ENCODE measurements at regions not wholly inside any gene's neighbourhood (a gene's known extent, or its start where the extent isn't known, plus 50 kb on each side); places are given as distances from the start of the nearest gene placed in this dataset.
A peak's percentile ranks its signal among the peaks of the same experiment; 100 is the strongest.
"Not testable (repeated sequence)": the region's sequence is repeated elsewhere in the genome, so short reads cannot be mapped to it uniquely, and the experiment has no call there.

GRCh38 chr17:72189768-72190593 lies 69.2 kb downstream of the SOX9 start:
- no peak for TF ChIP-seq CTCF (IDR thresholded peaks at IDR 0.05)
- ATAC-seq (no peak), DNase-seq (no peak)
- Histone ChIP-seq H3K9me3 (no peaks in the 10 kb centered on the region), H3K27ac (no peak overlapping the region), H3K4me3 (no peak overlapping the region), H3K27me3 (no peaks in the 10 kb centered on the region), H3K4me1 (no peaks in the 10 kb centered on the region), H3K36me3 (no peaks in the 10 kb centered on the region)
- intact Hi-C loops (cut with DNase I), result no loop called here

GRCh38 chr17:72191356-72191755 lies 70.5 kb downstream of the SOX9 start:
- Histone ChIP-seq H3K27me3 (no peaks in the 10 kb centered on the region), H3K36me3 (no peaks in the 10 kb centered on the region), H3K9me3 (no peaks in the 10 kb centered on the region), H3K4me3 (no peak overlapping the region), H3K4me1 (no peaks in the 10 kb centered on the region), H3K27ac (peak overlapping the region; percentile 55)
- intact Hi-C loops (cut with DNase I), result no loop called here
- no peak for TF ChIP-seq CTCF (IDR thresholded peaks at IDR 0.05)
- no peak for ATAC-seq
- no peak for DNase-seq

- Histone ChIP-seq H3K9me3 (no peaks in the 10 kb centered on the region), H3K4me3 (no peak overlapping the region), H3K36me3 (no peaks in the 10 kb centered on the region), H3K27me3 (no peaks in the 10 kb centered on the region), H3K27ac (peak overlapping the region; percentile 55), H3K4me1 (no peaks in the 10 kb centered on the region)
- no peak for TF ChIP-seq CTCF (IDR thresholded peaks at IDR 0.05)
- DNase-seq (no peak), ATAC-seq (peak; percentile 68)
- intact Hi-C loops (cut with DNase I), result no loop called here
These were observed 71.3 kb downstream of the SOX9 start for GRCh38 chr17:72191921-72192799.

GRCh38 chr17:72192800-72193192 lies 72.0 kb downstream of the SOX9 start:
- intact Hi-C loops (cut with DNase I), result no loop called here
- H3K27me3 ChIP-seq, result no peaks in the 10 kb centered on the region
- ATAC-seq, result no peak
- no peaks in the 10 kb centered on the region for H3K4me1 ChIP-seq
- H3K27ac ChIP-seq, result peak overlapping the region; percentile 47
- H3K9me3 ChIP-seq, result no peaks in the 10 kb centered on the region
- no peak for TF ChIP-seq CTCF (IDR thresholded peaks at IDR 0.05)
- no peak for DNase-seq
- H3K36me3 ChIP-seq, result no peaks in the 10 kb centered on the region
- H3K4me3 ChIP-seq, result no peak overlapping the region

GRCh38 chr17:72193391-72194106 lies 72.7 kb downstream of the SOX9 start:
- intact Hi-C loops (cut with DNase I), result no loop called here
- H3K27ac ChIP-seq, result no peak overlapping the region
- H3K27me3 ChIP-seq, result no peaks in the 10 kb centered on the region
- no peak for TF ChIP-seq CTCF (IDR thresholded peaks at IDR 0.05)
- H3K36me3 ChIP-seq, result no peaks in the 10 kb centered on the region
- H3K9me3 ChIP-seq, result no peaks in the 10 kb centered on the region
- ATAC-seq (peak; percentile 16), DNase-seq (no peak)
- H3K4me1 ChIP-seq, result no peaks in the 10 kb centered on the region
- no peak overlapping the region for H3K4me3 ChIP-seq

GRCh38 chr17:72194107-72194440 lies 73.3 kb downstream of the SOX9 start:
- H3K4me1 ChIP-seq; H3K36me3 ChIP-seq; DNase-seq; H3K4me3 ChIP-seq; H3K27me3 ChIP-seq; H3K27ac ChIP-seq; ATAC-seq; intact Hi-C loops (cut with DNase I); H3K9me3 ChIP-seq: not testable (repeated sequence)
